Common myeloid progenitor, CD34-positive (primary cell): ENCODE measurements at regions not wholly inside any gene's neighbourhood (a gene's known extent, or its start where the extent isn't known, plus 50 kb on each side); places are given as distances from the start of the nearest gene placed in this dataset.
A peak's percentile ranks its signal among the peaks of the same experiment; 100 is the strongest.

Experiments used
- CTCF ChIA-PET: fragments of 350-600 bp; sonication (Branson Sonifier 250); formaldehyde crosslinking; loops from one replicate; lab custom pipeline; 2021; ENCODE audit warnings: antibody characterized with exemption; lab: Charles Lee
- POLR2A ChIA-PET: fragments of 350-600 bp; sonication (Branson Sonifier 250); formaldehyde crosslinking; loops from one replicate; lab custom pipeline; 2021; ENCODE audit warnings: antibody characterized with exemption; lab: Charles Lee
- DNase-seq, 3 donors: peaks; one replicate each; pipeline versions ENCODE4 v3.0.0 to v3.0.0-alpha.2; 2013
- H3K27ac ChIP-seq, 2 experiments: 1 replicate in 1 of 2; 2 replicates in 1 of 2; pipeline ENCODE4 v1.7.0; 2013; ENCODE audit warnings: inconsistent platforms in 2 of 2, low read length in 2 of 2, mild to moderate bottlenecking in 2 of 2, low read depth in 1 of 2, moderate library complexity in 1 of 2; ENCODE audit not compliant: severe bottlenecking in 2 of 2, insufficient read depth in 1 of 2, poor library complexity in 1 of 2
- H3K27me3 ChIP-seq, 5 experiments: replicated peaks in 2 of 5; 1 replicate in 3 of 5; 2 replicates in 2 of 5; pipeline versions ENCODE4 v1.6.1 to v1.7.0; 2013; ENCODE audit warnings: low read length in 4 of 5, mild to moderate bottlenecking in 2 of 5, moderate library complexity in 2 of 5, inconsistent platforms in 1 of 5; ENCODE audit not compliant: insufficient read depth in 5 of 5, control insufficient read depth in 4 of 5
- H3K36me3 ChIP-seq, 4 experiments: 1 replicate in 2 of 4; 2 replicates in 2 of 4; pipeline versions ENCODE4 v1.6.1 to v1.7.0; 2013; ENCODE audit warnings: low read length in 3 of 4, control low read depth in 1 of 4, mild to moderate bottlenecking in 1 of 4; ENCODE audit not compliant: control insufficient read depth in 4 of 4, insufficient read depth in 4 of 4
- H3K4me1 ChIP-seq, 4 experiments: 1 replicate in 3 of 4; 2 replicates in 1 of 4; pipeline versions ENCODE4 v1.6.1 to v1.7.1; 2013; ENCODE audit warnings: low read length in 3 of 4, mild to moderate bottlenecking in 3 of 4, control low read depth in 1 of 4, inconsistent platforms in 1 of 4, moderate library complexity in 1 of 4; ENCODE audit not compliant: control insufficient read depth in 4 of 4, insufficient read depth in 4 of 4; ENCODE audit errors: control extremely low read depth in 1 of 4
- H3K4me3 ChIP-seq, 7 experiments: 1 replicate in 4 of 7; 2 replicates in 3 of 7; pipeline versions ENCODE4 v1.5.1 to v1.7.0; 2013; ENCODE audit warnings: mild to moderate bottlenecking in 7 of 7, low read length in 6 of 7, moderate library complexity in 6 of 7, inconsistent platforms in 2 of 7, low read depth in 2 of 7, control low read depth in 1 of 7; ENCODE audit not compliant: insufficient read depth in 4 of 7, control insufficient read depth in 1 of 7; ENCODE audit errors: extremely low read depth in 1 of 7
- H3K9me3 ChIP-seq, 5 experiments: 1 replicate in 4 of 5; 2 replicates in 1 of 5; pipeline versions ENCODE4 v1.6.1 to v1.7.1; 2013; ENCODE audit warnings: low read length in 4 of 5, mild to moderate bottlenecking in 2 of 5, inconsistent platforms in 1 of 5, low read depth in 1 of 5, moderate library complexity in 1 of 5; ENCODE audit not compliant: control insufficient read depth in 4 of 5, insufficient read depth in 2 of 5; ENCODE audit errors: control extremely low read depth in 1 of 5
- WGBS: methylation state at CpG from one replicate; pipeline ENCODE4 v1.1.5; 2013; ENCODE audit not compliant: insufficient coverage; 5-methylcytosine and 5-hydroxymethylcytosine counted together

- ChIA-PET CTCF (interaction anchor here (5.7 to 10.6 kb wide), 3 partner anchors 453 to 468 kb away, joined by 34 to 134 read pairs (median 41); no protein-coding TSS in a partner anchor), POLR2A (no interaction called here)
These were observed 174.6 kb downstream of the ABCA8 start for GRCh38 chr17:68780596-68780995.

GRCh38 chr17:68778726-68779125 is 176.5 kb downstream of the ABCA8 start:
- CTCF ChIA-PET, result interaction anchor here (0.9 to 10.6 kb wide), 7 partner anchors 16 to 470 kb away, joined by 3 to 134 read pairs (median 6); no protein-coding TSS in a partner anchor

More at GRCh38 chr17:68780596-68780995, 174.6 kb downstream of the ABCA8 start:
- WGBS, result no CpG with 5 or more reads among the region's 4 CpGs
- no peaks in the 10 kb centered on the region for H3K9me3 ChIP-seq
- no peak overlapping the region for H3K27ac ChIP-seq
- no peaks in the 10 kb centered on the region for H3K4me1 ChIP-seq
- no peaks in the 10 kb centered on the region for H3K36me3 ChIP-seq
- DNase-seq, result no peak
- no peak overlapping the region for H3K4me3 ChIP-seq
- no peaks in the 10 kb centered on the region for H3K27me3 ChIP-seq

GRCh38 chr17:68777856-68778694 is 176.9 kb upstream of the FAM20A start:
- H3K4me1 ChIP-seq, result peaks cover 0 to 3% (median 0%) of the 10 kb centered on the region in 4 experiments
- CTCF ChIA-PET, result interaction anchor here (0.6 to 10.6 kb wide), 15 partner anchors 14 to 716 kb away, joined by 3 to 134 read pairs (median 4); no protein-coding TSS in a partner anchor
- H3K27ac ChIP-seq, result no peak overlapping the region
- DNase-seq, result no peak
- no peaks in the 10 kb centered on the region for H3K9me3 ChIP-seq
- no peaks in the 10 kb centered on the region for H3K36me3 ChIP-seq
- no peaks in the 10 kb centered on the region for H3K27me3 ChIP-seq
- POLR2A ChIA-PET, result no interaction called here
- 75% methylated on average over 6 of the region's 10 CpGs for WGBS
- H3K4me3 ChIP-seq, result no peak overlapping the region

More at GRCh38 chr17:68778726-68779125, 176.5 kb downstream of the ABCA8 start:
- Histone ChIP-seq H3K4me3 (no peak overlapping the region), H3K27ac (no peak overlapping the region), H3K9me3 (no peaks in the 10 kb centered on the region), H3K27me3 (no peaks in the 10 kb centered on the region), H3K36me3 (no peaks in the 10 kb centered on the region), H3K4me1 (peaks cover 0 to 3% (median 0%) of the 10 kb centered on the region in 4 experiments)
- POLR2A ChIA-PET, result no interaction called here
- DNase-seq, result no peak
- no CpG with 5 or more reads among the region's 4 CpGs for WGBS

GRCh38 chr17:68777243-68777855 is 176.2 kb upstream of the FAM20A start:
- Histone ChIP-seq H3K4me3 (no peak overlapping the region), H3K9me3 (no peaks in the 10 kb centered on the region), H3K4me1 (peaks cover 0 to 3% (median 0%) of the 10 kb centered on the region in 4 experiments), H3K36me3 (no peaks in the 10 kb centered on the region), H3K27ac (no peak overlapping the region), H3K27me3 (no peaks in the 10 kb centered on the region)
- 56% methylated on average over 3 of the region's 5 CpGs for WGBS
- ChIA-PET CTCF (interaction anchor here (0.6 to 10.6 kb wide), 15 partner anchors 10 to 717 kb away, joined by 3 to 134 read pairs (median 5); no protein-coding TSS in a partner anchor), POLR2A (no interaction called here)
- peak; percentile 49 to 67 (median 59) for DNase-seq

- WGBS, result 100% methylated on average over 1 of the region's 3 CpGs
- H3K4me3 ChIP-seq, result no peak overlapping the region
- no peaks in the 10 kb centered on the region for H3K9me3 ChIP-seq
- no peak overlapping the region for H3K27ac ChIP-seq
- H3K27me3 ChIP-seq, result no peaks in the 10 kb centered on the region
- ChIA-PET CTCF (interaction anchor here (1.1 to 10.6 kb wide), 12 partner anchors 9 to 472 kb away, joined by 3 to 134 read pairs (median 5); no protein-coding TSS in a partner anchor), POLR2A (no interaction called here)
- peaks cover 0 to 3% (median 0%) of the 10 kb centered on the region in 4 experiments for H3K4me1 ChIP-seq
- no peak for DNase-seq
- no peaks in the 10 kb centered on the region for H3K36me3 ChIP-seq
These were observed 175.3 kb upstream of the FAM20A start for GRCh38 chr17:68776451-68776850.

GRCh38 chr17:68775969-68776368 is 174.8 kb upstream of the FAM20A start:
- WGBS, result no CpG with 5 or more reads among the region's 2 CpGs
- no peak for DNase-seq
- H3K27me3 ChIP-seq, result no peaks in the 10 kb centered on the region
- ChIA-PET CTCF (interaction anchor here (0.6 to 10.6 kb wide), 15 partner anchors 10 to 473 kb away, joined by 3 to 134 read pairs (median 4); no protein-coding TSS in a partner anchor), POLR2A (no interaction called here)
- H3K4me3 ChIP-seq, result no peak overlapping the region
- no peak overlapping the region for H3K27ac ChIP-seq
- H3K4me1 ChIP-seq, result peaks cover 0 to 3% (median 0%) of the 10 kb centered on the region in 4 experiments
- H3K9me3 ChIP-seq, result no peaks in the 10 kb centered on the region
- H3K36me3 ChIP-seq, result no peaks in the 10 kb centered on the region
